PC-3 (cell line): ENCODE measurements at regions not wholly inside any gene's neighbourhood (a gene's known extent, or its start where the extent isn't known, plus 50 kb on each side); places are given as distances from the start of the nearest gene placed in this dataset.
"Not testable (repeated sequence)": the region's sequence is repeated elsewhere in the genome, so short reads cannot be mapped to it uniquely, and the experiment has no call there.

ENCODE experiments used
- CTCF ChIP-seq: fragments of 300-600 bp; sonication (generic); conservative IDR thresholded peaks from 2 replicates; pipeline ENCODE4 v1.5.1; 2017; ENCODE audit warnings: antibody characterized with exemption, low read depth, mild to moderate bottlenecking, low read length
- EZH2 ChIP-seq: fragments of 300-600 bp; sonication (generic); IDR thresholded peaks from one replicate; pipeline ENCODE4 v1.6.1; 2017; ENCODE audit warnings: antibody characterized with exemption, mild to moderate bottlenecking, low read length; ENCODE audit not compliant: unreplicated experiment
- EZH2phosphoT487 ChIP-seq: fragments of 300-600 bp; sonication (generic); IDR thresholded peaks from 2 replicates; pipeline ENCODE4 v1.6.1; 2018; ENCODE audit warnings: mild to moderate bottlenecking, antibody characterized with exemption, low read length, borderline replicate concordance

- TF ChIP-seq CTCF, EZH2phosphoT487, EZH2: not testable (repeated sequence)
These were observed 833.1 kb upstream of the RAG2 start for GRCh38 chr11:37430966-37431632.
